Keratinocyte (primary cell): ENCODE measurements at regions not wholly inside any gene's neighbourhood (a gene's known extent, or its start where the extent isn't known, plus 50 kb on each side); places are given as distances from the start of the nearest gene placed in this dataset.

Experiments
- DNase-seq: peaks from one replicate; pipeline ENCODE4 v3.0.0-alpha.2; 2011; ENCODE audit warnings: low read depth, missing footprints, low spot score
- FAIRE-seq: peaks from 2 replicates; lab custom pipeline; 2011; peaks lifted over from hg19 to GRCh38; lab: Jason Lieb, UNC
- H2AFZ ChIP-seq: 2 replicates; pipeline ENCODE4 v1.6.0; 2012; ENCODE audit warnings: low read length, control low read depth, inconsistent platforms; ENCODE audit not compliant: control insufficient read depth
- H3K27ac ChIP-seq: 2 replicates; pipeline ENCODE4 v1.5.1; 2011; ENCODE audit warnings: low read length; ENCODE audit not compliant: control insufficient read depth, insufficient read depth
- H3K27me3 ChIP-seq: 3 replicates; pipeline ENCODE4 v1.6.0; 2011; ENCODE audit warnings: low read length; ENCODE audit not compliant: control insufficient read depth, insufficient read depth; ENCODE audit errors: extremely low read depth
- H3K36me3 ChIP-seq, 2 experiments: 2 replicates in 1 of 2; 3 replicates in 1 of 2; pipeline ENCODE4 v1.5.1; 2011; ENCODE audit warnings: low read length in 2 of 2, mild to moderate bottlenecking in 1 of 2; ENCODE audit not compliant: control insufficient read depth in 2 of 2, insufficient read depth in 2 of 2; ENCODE audit errors: extremely low read depth in 1 of 2
- H3K4me1 ChIP-seq: 3 replicates; pipeline ENCODE4 v1.5.1; 2011; ENCODE audit warnings: low read length; ENCODE audit not compliant: control insufficient read depth, insufficient read depth; ENCODE audit errors: extremely low read depth
- H3K4me2 ChIP-seq: 3 replicates; pipeline ENCODE4 v1.6.0; 2011; ENCODE audit warnings: low read depth, low read length; ENCODE audit not compliant: control insufficient read depth, insufficient read depth; ENCODE audit errors: extremely low read depth
- H3K4me3 ChIP-seq, 3 experiments: fragments of 200-600 bp in 1 of 3; sonication (generic) in 1 of 3; 2 replicates in 2 of 3; 3 replicates in 1 of 3; pipeline ENCODE4 v1.5.1; 2011 to 2016; ENCODE audit warnings: low read length in 3 of 3, mild to moderate bottlenecking in 3 of 3, control low read depth in 2 of 3, inconsistent platforms in 1 of 3, low read depth in 1 of 3, mixed read lengths in 1 of 3, mixed run types in 1 of 3, moderate library complexity in 1 of 3; ENCODE audit not compliant: control insufficient read depth in 2 of 3, insufficient read depth in 2 of 3; ENCODE audit errors: extremely low read depth in 1 of 3
- H3K79me2 ChIP-seq: 2 replicates; pipeline ENCODE4 v1.6.0; 2012; ENCODE audit warnings: low read length; ENCODE audit not compliant: control insufficient read depth, insufficient read depth
- H3K9ac ChIP-seq: 3 replicates; pipeline ENCODE4 v1.6.0; 2011; ENCODE audit warnings: low read length; ENCODE audit not compliant: control insufficient read depth, insufficient read depth; ENCODE audit errors: extremely low read depth
- H3K9me1 ChIP-seq: 3 replicates; pipeline ENCODE4 v1.6.0; 2011; ENCODE audit warnings: low read length; ENCODE audit not compliant: control insufficient read depth, insufficient read depth; ENCODE audit errors: extremely low read depth
- H3K9me3 ChIP-seq: 2 replicates; pipeline ENCODE4 v1.5.1; 2012; ENCODE audit warnings: low read depth, low read length; ENCODE audit not compliant: control insufficient read depth
- H4K20me1 ChIP-seq: 3 replicates; pipeline ENCODE4 v1.6.0; 2011; ENCODE audit warnings: low read length; ENCODE audit not compliant: control insufficient read depth, insufficient read depth; ENCODE audit errors: extremely low read depth
- CTCF ChIP-seq, 3 experiments: IDR thresholded peaks in 1 of 3; conservative IDR thresholded peaks in 1 of 3; optimal IDR thresholded peaks in 1 of 3; 2 replicates in 2 of 3; 3 replicates in 1 of 3; pipeline versions ENCODE3 to v1.5.1; 2011; ENCODE audit warnings: low read length in 3 of 3, mild to moderate bottlenecking in 3 of 3, moderate library complexity in 2 of 3, control low read depth in 1 of 3, inconsistent platforms in 1 of 3; ENCODE audit not compliant: insufficient read depth in 2 of 3; ENCODE audit errors: extremely low read depth in 1 of 3
- EZH2 ChIP-seq: IDR thresholded peaks from one replicate; pipeline ENCODE4 v1.6.1; 2012; ENCODE audit warnings: inconsistent platforms, mild to moderate bottlenecking, low read length, moderate library complexity
- dilution Hi-C: fragments of 300-500 bp; cut with MboI; formaldehyde crosslinking; loops from one replicate; pipeline ENCODE4 v1.7.0; 2020; ENCODE audit warnings: low sequenced_read_pairs; ENCODE audit not compliant: extremely low pct_ligation_motif_present

DNA sequence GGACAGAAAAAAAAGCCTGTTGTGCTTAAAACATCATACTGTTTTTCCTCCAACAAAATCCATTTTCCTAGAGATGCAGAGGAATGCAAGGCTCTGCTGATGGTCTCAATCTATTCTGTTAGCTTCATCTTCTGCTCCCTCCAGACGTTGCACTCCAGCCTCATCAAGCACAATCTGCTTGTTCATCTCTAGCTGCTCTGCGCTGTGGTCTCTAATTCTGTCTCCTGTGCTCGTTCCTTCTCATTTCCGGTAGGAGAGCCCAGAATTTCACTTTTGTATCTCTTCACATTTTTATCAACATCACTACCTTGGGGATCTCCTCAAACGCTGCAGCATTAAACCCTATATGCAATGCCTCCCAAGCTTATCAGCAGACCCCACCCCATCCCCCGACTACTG lies 708.9 kb downstream of the RNF144A start:
- Histone ChIP-seq H3K79me2 (no peaks in the 10 kb centered on the region), H3K4me1 (no peaks in the 10 kb centered on the region), H3K36me3 (no peaks in the 10 kb centered on the region), H3K9me1 (no peaks in the 10 kb centered on the region), H2AFZ (no peak overlapping the region), H3K27me3 (no peaks in the 10 kb centered on the region), H3K4me3 (no peak overlapping the region), H3K9me3 (no peaks in the 10 kb centered on the region), H3K4me2 (no peak overlapping the region), H3K27ac (no peak overlapping the region), H3K9ac (no peak overlapping the region), H4K20me1 (no peaks in the 10 kb centered on the region)
- FAIRE-seq (no peak), DNase-seq (no peak)
- TF ChIP-seq CTCF (optimal IDR thresholded peaks at IDR 0.05 in 1 of 3, IDR thresholded peaks at IDR 0.05 in 1 of 3, conservative IDR thresholded peaks at IDR 0.05 in 1 of 3; ENCODE audit: extremely low read depth in 1 of 3, insufficient read depth in 2 of 3, low read length in 3 of 3) (no peak), EZH2 (no peak)
- dilution Hi-C loops = no loop called here

DNA sequence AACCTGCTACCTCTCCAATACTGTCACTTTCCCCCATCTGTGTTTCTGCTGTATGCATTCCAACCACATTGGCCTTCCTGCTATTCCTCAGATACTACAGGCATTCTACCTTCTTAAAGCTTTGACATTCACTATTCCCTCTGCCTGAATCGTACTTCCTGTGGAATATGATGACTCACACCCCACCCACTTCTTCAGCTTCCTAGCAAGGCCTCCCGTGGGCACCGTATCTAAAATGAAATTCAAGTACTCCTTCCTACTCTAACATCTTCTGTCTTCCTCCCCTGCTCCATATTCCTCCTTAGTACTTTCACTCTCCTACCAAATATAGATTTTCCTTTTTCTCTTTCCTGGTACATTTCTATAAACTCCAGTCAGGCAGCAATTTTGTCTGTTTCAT lies 710.4 kb downstream of the RNF144A start:
- TF ChIP-seq CTCF (optimal IDR thresholded peaks at IDR 0.05 in 1 of 3, IDR thresholded peaks at IDR 0.05 in 1 of 3, conservative IDR thresholded peaks at IDR 0.05 in 1 of 3; ENCODE audit: extremely low read depth in 1 of 3, insufficient read depth in 2 of 3, low read length in 3 of 3) (no peak), EZH2 (no peak)
- H3K4me1 ChIP-seq = no peaks in the 10 kb centered on the region
- no peaks in the 10 kb centered on the region for H3K79me2 ChIP-seq
- H2AFZ ChIP-seq = no peak overlapping the region
- dilution Hi-C loops = no loop called here
- H3K36me3 ChIP-seq = no peaks in the 10 kb centered on the region
- no peak overlapping the region for H3K9ac ChIP-seq
- DNase-seq (no peak), FAIRE-seq (no peak)
- H3K4me3 ChIP-seq = no peak overlapping the region
- H4K20me1 ChIP-seq = no peaks in the 10 kb centered on the region
- H3K4me2 ChIP-seq = no peak overlapping the region
- H3K27me3 ChIP-seq = no peaks in the 10 kb centered on the region
- no peaks in the 10 kb centered on the region for H3K9me3 ChIP-seq
- no peak overlapping the region for H3K27ac ChIP-seq
- H3K9me1 ChIP-seq = no peaks in the 10 kb centered on the region
